B cell (primary cell): ENCODE measurements at regions not wholly inside any gene's neighbourhood (a gene's known extent, or its start where the extent isn't known, plus 50 kb on each side); places are given as distances from the start of the nearest gene placed in this dataset.

ENCODE experiments used
- ATAC-seq: fragments of 200-7000 bp; cut with Tn5 transposase; one replicate; pipeline ENCODE4 v1.10.0; 2021; ENCODE audit warnings: low read depth, mild to moderate bottlenecking, moderate number of reproducible peaks, moderate library complexity
- CTCF ChIA-PET: fragments of 350-600 bp; sonication (Branson Sonifier 250); formaldehyde crosslinking; loops from one replicate; lab custom pipeline; 2021; ENCODE audit warnings: antibody characterized with exemption, inconsistent platforms; lab: Charles Lee
- POLR2A ChIA-PET: fragments of 350-600 bp; sonication (Branson Sonifier 250); formaldehyde crosslinking; loops from one replicate; lab custom pipeline; 2021; ENCODE audit warnings: antibody characterized with exemption; lab: Charles Lee
- DNase-seq: peaks from one replicate; pipeline ENCODE4 v3.0.0; 2013
- H2AFZ ChIP-seq: 2 replicates; pipeline ENCODE4 v1.6.1; 2012; ENCODE audit warnings: mild to moderate bottlenecking, low read depth, low read length; ENCODE audit not compliant: insufficient read depth, poor library complexity, severe bottlenecking
- H3K27ac ChIP-seq, 2 donors: 1 replicate in 1 of 2; 2 replicates in 1 of 2; pipeline ENCODE4 v1.5.1; 2012 to 2013; ENCODE audit warnings: low read length in 2 of 2, mild to moderate bottlenecking in 2 of 2, moderate library complexity in 1 of 2
- H3K27me3 ChIP-seq, 4 experiments: fragments of 200-600 bp in 1 of 4; sonication (generic) in 1 of 4; replicated peaks in 1 of 4; 1 replicate in 2 of 4; 2 replicates in 2 of 4; pipeline versions ENCODE4 v1.6.1 to v1.7.0; 2013 to 2016; ENCODE audit warnings: low read length in 3 of 4, mild to moderate bottlenecking in 2 of 4, mixed read lengths in 1 of 4, moderate library complexity in 1 of 4; ENCODE audit not compliant: insufficient read depth in 4 of 4, control insufficient read depth in 3 of 4; ENCODE audit errors: control extremely low read depth in 1 of 4
- H3K36me3 ChIP-seq, 2 experiments: replicated peaks in 1 of 2; 1 replicate in 1 of 2; 2 replicates in 1 of 2; pipeline versions ENCODE4 v1.6.1 to v1.7.1; 2013; ENCODE audit warnings: low read length in 1 of 2; ENCODE audit not compliant: insufficient read depth in 2 of 2, control insufficient read depth in 1 of 2; ENCODE audit errors: control extremely low read depth in 1 of 2, extremely low read depth in 1 of 2
- H3K4me1 ChIP-seq, 2 donors: fragments of 200-600 bp in 1 of 2; sonication (generic) in 1 of 2; 1 replicate in 1 of 2; 2 replicates in 1 of 2; pipeline versions ENCODE4 v1.5.1 to v1.6.1; 2013 to 2017; ENCODE audit warnings: low read length in 2 of 2; ENCODE audit not compliant: control insufficient read depth in 2 of 2, insufficient read depth in 2 of 2
- H3K4me2 ChIP-seq: replicated peaks from 2 replicates; pipeline ENCODE3; 2012; ENCODE audit warnings: mild to moderate bottlenecking, low read depth, low read length; ENCODE audit not compliant: poor library complexity, severe bottlenecking
- H3K4me3 ChIP-seq, 5 experiments: fragments of 200-600 bp in 1 of 5; sonication (generic) in 1 of 5; 1 replicate in 3 of 5; 2 replicates in 2 of 5; pipeline versions ENCODE4 v1.5.1 to v1.7.0; 2011 to 2016; ENCODE audit warnings: low read length in 4 of 5, mild to moderate bottlenecking in 4 of 5, low read depth in 2 of 5, control low read depth in 1 of 5, moderate library complexity in 1 of 5; ENCODE audit not compliant: insufficient read depth in 1 of 5; ENCODE audit errors: control extremely low read depth in 1 of 5, extremely low read depth in 1 of 5
- H3K79me2 ChIP-seq: fragments of 200-600 bp; sonication (generic); one replicate; pipeline ENCODE4 v1.6.0; 2016; ENCODE audit warnings: low read length; ENCODE audit not compliant: control insufficient read depth, insufficient read depth
- H3K9ac ChIP-seq: fragments of 200-600 bp; sonication (generic); 2 replicates; pipeline ENCODE4 v1.6.1; 2017; ENCODE audit warnings: mild to moderate bottlenecking, low read length, moderate library complexity
- H3K9me3 ChIP-seq, 3 donors: one replicate each; pipeline versions ENCODE4 v1.6.1 to v1.7.1; 2013; ENCODE audit warnings: low read length in 2 of 3; ENCODE audit not compliant: control insufficient read depth in 2 of 3, insufficient read depth in 1 of 3; ENCODE audit errors: control extremely low read depth in 1 of 3
- H4K20me1 ChIP-seq: 2 replicates; pipeline ENCODE4 v1.6.0; 2012; ENCODE audit warnings: mild to moderate bottlenecking, low read length; ENCODE audit not compliant: insufficient read depth, control insufficient read depth, poor library complexity, severe bottlenecking
- H3K27ac Mint-ChIP-seq: one replicate; pipeline ENCODE4 v1.8.0; 2021; ENCODE audit warnings: mixed read lengths
- H3K27me3 Mint-ChIP-seq: one replicate; pipeline ENCODE4 v1.8.0; 2021; ENCODE audit warnings: mixed read lengths
- H3K4me1 Mint-ChIP-seq: one replicate; pipeline ENCODE4 v1.8.0; 2021; ENCODE audit warnings: mixed read lengths
- H3K4me3 Mint-ChIP-seq: one replicate; pipeline ENCODE4 v1.8.0; 2021; ENCODE audit warnings: mixed read lengths
- H3K9me3 Mint-ChIP-seq: one replicate; pipeline ENCODE4 v1.8.0; 2022; ENCODE audit warnings: mixed read lengths; ENCODE audit not compliant: insufficient read depth
- CTCF ChIP-seq: fragments of 200-600 bp; IDR thresholded peaks from one replicate; pipeline ENCODE4 v1.8.0; 2022; ENCODE audit warnings: antibody characterized with exemption, mild to moderate bottlenecking
- EZH2 ChIP-seq: IDR thresholded peaks from 2 replicates; pipeline ENCODE4 v1.6.1; 2012; ENCODE audit warnings: borderline replicate concordance, low read depth, mild to moderate bottlenecking, moderate library complexity, low read length; ENCODE audit not compliant: insufficient read depth, poor library complexity, severe bottlenecking
- WGBS: methylation state at CpG from one replicate; pipeline ENCODE4 v1.1.5; 2013; ENCODE audit warnings: missing lambda C conversion rate; ENCODE audit not compliant: insufficient coverage; 5-methylcytosine and 5-hydroxymethylcytosine counted together
- intact Hi-C: fragments of 100-400 bp; cut with micrococcal nuclease; formaldehyde crosslinking; loops from one replicate; pipeline ENCODE4 v1.10.0; 2022

DNA sequence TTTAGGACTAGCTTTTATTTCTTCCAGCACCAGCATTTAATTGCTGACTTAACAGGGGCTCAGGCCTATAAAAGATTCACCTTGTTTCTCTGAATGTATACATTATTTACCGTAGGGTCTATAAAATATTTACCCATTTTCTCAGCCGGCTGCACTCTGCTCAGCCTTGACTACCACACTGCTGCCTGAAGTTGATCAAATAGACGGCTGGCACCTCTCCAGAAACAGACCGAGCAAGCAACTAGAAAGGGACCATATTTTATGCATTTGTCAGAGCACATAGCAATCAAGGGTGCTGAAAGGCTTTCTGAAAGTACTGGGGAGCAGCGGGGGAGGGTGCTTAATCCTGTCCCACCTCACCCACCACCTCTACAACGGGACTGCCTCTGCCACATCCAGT, 64.7 kb upstream of the FGGY start:
- TF ChIP-seq EZH2 (no peak), CTCF (no peak)
- H3K9ac ChIP-seq, result no peak overlapping the region
- no peaks in the 10 kb centered on the region for H4K20me1 ChIP-seq
- DNase-seq, result no peak
- CTCF ChIA-PET, result no interaction called here
- Mint-ChIP-seq H3K9me3 (no peaks in the 10 kb centered on the region), H3K4me1 (no peaks in the 10 kb centered on the region), H3K27me3 (no peaks in the 10 kb centered on the region), H3K27ac (no peak overlapping the region), H3K4me3 (no peak overlapping the region)
- intact Hi-C loops, result no loop called here
- H3K27me3 ChIP-seq, result no peaks in the 10 kb centered on the region
- H3K4me3 ChIP-seq, result no peak overlapping the region
- POLR2A ChIA-PET, result no interaction called here
- no peaks in the 10 kb centered on the region for H3K4me1 ChIP-seq
- no peaks in the 10 kb centered on the region for H3K79me2 ChIP-seq
- no peaks in the 10 kb centered on the region for H3K36me3 ChIP-seq
- H3K27ac ChIP-seq, result no peak overlapping the region
- no peak for ATAC-seq
- H3K9me3 ChIP-seq, result no peaks in the 10 kb centered on the region
- H3K4me2 ChIP-seq, result no peak overlapping the region
- no peak overlapping the region for H2AFZ ChIP-seq
- 90% methylated on average over 2 of the region's 6 CpGs for WGBS

DNA sequence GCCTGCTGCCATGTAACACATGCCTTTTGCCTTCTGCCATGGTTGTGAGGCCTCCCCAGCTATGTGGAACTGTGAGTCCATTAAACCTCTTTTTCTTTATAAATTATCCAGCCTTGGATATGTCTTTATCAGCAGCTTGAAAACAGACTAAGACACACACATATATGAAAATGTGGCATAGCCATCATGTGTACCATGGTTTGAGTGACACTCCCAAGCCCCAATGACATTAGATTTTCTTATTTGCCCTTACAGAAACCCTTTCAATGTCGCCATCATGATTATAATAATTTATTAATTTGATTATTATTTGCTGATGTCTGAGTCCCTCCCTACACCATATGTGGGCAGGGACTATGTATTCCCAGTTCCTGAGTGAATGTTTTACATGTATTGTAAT, 63.5 kb upstream of the FGGY start:
- Mint-ChIP-seq H3K4me3 (no peak overlapping the region), H3K27ac (no peak overlapping the region), H3K4me1 (no peaks in the 10 kb centered on the region), H3K27me3 (no peaks in the 10 kb centered on the region), H3K9me3 (no peaks in the 10 kb centered on the region)
- Histone ChIP-seq H3K4me1 (no peaks in the 10 kb centered on the region), H3K4me3 (no peak overlapping the region), H3K79me2 (no peaks in the 10 kb centered on the region), H3K4me2 (no peak overlapping the region), H2AFZ (no peak overlapping the region), H3K27me3 (no peaks in the 10 kb centered on the region), H3K9ac (no peak overlapping the region), H3K27ac (no peak overlapping the region), H3K36me3 (no peaks in the 10 kb centered on the region), H4K20me1 (no peaks in the 10 kb centered on the region), H3K9me3 (no peaks in the 10 kb centered on the region)
- WGBS, result no CpG with 5 or more reads among the region's 1 CpG
- intact Hi-C loops, result no loop called here
- ChIA-PET POLR2A (no interaction called here), CTCF (interaction anchor here (1.2 kb wide), 1 partner anchor 9 kb away, joined by 4 read pairs; no protein-coding TSS in a partner anchor)
- DNase-seq (no peak), ATAC-seq (no peak)
- TF ChIP-seq CTCF, result no peak
- TF ChIP-seq EZH2, result no peak
